ENCODE measurements at regions not wholly inside any gene's neighbourhood (a gene's known extent, or its start where the extent isn't known, plus 50 kb on each side); places are given as distances from the start of the nearest gene placed in this dataset.
"Not testable (repeated sequence)": the region's sequence is repeated elsewhere in the genome, so short reads cannot be mapped to it uniquely, and the experiment has no call there.

GRCh38 chr13:18240086-18240485, 941.5 kb downstream of the TUBA3C start:
- not testable (repeated sequence) for DNase-seq (ENCODE audit: low spot score)

- not testable (repeated sequence) for DNase-seq (ENCODE audit: low spot score)
Measured at GRCh38 chr13:18238586-18238985, 943.0 kb downstream of the TUBA3C start.

- DNase-seq (ENCODE audit: low spot score), result no peak
Measured at GRCh38 chr13:18236528-18236815, 945.2 kb downstream of the TUBA3C start.

- DNase-seq (ENCODE audit: low spot score), result no peak
Measured at GRCh38 chr13:18235756-18236527, 945.7 kb downstream of the TUBA3C start.

GRCh38 chr13:18235172-18235571, 946.5 kb downstream of the TUBA3C start:
- DNase-seq (ENCODE audit: low spot score), result no peak

- not testable (repeated sequence) for DNase-seq (ENCODE audit: low spot score)
Measured at GRCh38 chr13:18234451-18234850, 947.2 kb downstream of the TUBA3C start.

GRCh38 chr13:18233783-18234299, 947.8 kb downstream of the TUBA3C start:
- DNase-seq (ENCODE audit: low spot score), result no peak

GRCh38 chr13:18232994-18233782, 948.4 kb downstream of the TUBA3C start:
- DNase-seq (ENCODE audit: low spot score), result no peak

GRCh38 chr13:18232298-18232993, 949.2 kb downstream of the TUBA3C start:
- DNase-seq (ENCODE audit: low spot score), result no peak

- not testable (repeated sequence) for DNase-seq (ENCODE audit: low spot score)
Measured at GRCh38 chr13:18224411-18224810, 957.2 kb downstream of the TUBA3C start.

- not testable (repeated sequence) for DNase-seq (ENCODE audit: low spot score)
Measured at GRCh38 chr13:18214689-18215088, 966.9 kb downstream of the TUBA3C start.

GRCh38 chr13:18213511-18213910, 968.1 kb downstream of the TUBA3C start:
- not testable (repeated sequence) for DNase-seq (ENCODE audit: low spot score)

- DNase-seq (ENCODE audit: low spot score), result peak; percentile 6
Measured at GRCh38 chr13:18212873-18213272, 968.8 kb downstream of the TUBA3C start.

GRCh38 chr13:18211752-18212560, 969.7 kb downstream of the TUBA3C start:
- peak; percentile 19 for DNase-seq (ENCODE audit: low spot score)

GRCh38 chr13:18204614-18205178, 976.9 kb downstream of the TUBA3C start:
- not testable (repeated sequence) for DNase-seq (ENCODE audit: low spot score)

GRCh38 chr13:18195365-18195678, 986.3 kb downstream of the TUBA3C start:
- DNase-seq (ENCODE audit: low spot score), result not testable (repeated sequence)

GRCh38 chr13:18194631-18195364, 986.8 kb downstream of the TUBA3C start:
- not testable (repeated sequence) for DNase-seq (ENCODE audit: low spot score)

- DNase-seq (ENCODE audit: low spot score), result not testable (repeated sequence)
Measured at GRCh38 chr13:18194104-18194503, 987.5 kb downstream of the TUBA3C start.

All from umbilical cord (tissue), 1 donor.